ENCODE measurements at regions not wholly inside any gene's neighbourhood (a gene's known extent, or its start where the extent isn't known, plus 50 kb on each side); places are given as distances from the start of the nearest gene placed in this dataset.

- TF ChIP-seq YY1 (IDR thresholded peaks at IDR 0.05; ENCODE audit: insufficient read depth, insufficient read length): no peak
- TF ChIP-seq ZNF274 (IDR thresholded peaks at IDR 0.05; ENCODE audit: low read depth, low read length): no peak
Measured at GRCh38 chr11:19555266-19555665, 157.4 kb upstream of the NAV2 start.
